Lung (tissue), 11 donors: ENCODE measurements at regions not wholly inside any gene's neighbourhood (a gene's known extent, or its start where the extent isn't known, plus 50 kb on each side); places are given as distances from the start of the nearest gene placed in this dataset.

Source experiments
- ATAC-seq: fragments of 200-7000 bp; cut with Tn5 transposase; one replicate; pipeline ENCODE4 v1.9.1; 2020; ENCODE audit warnings: moderate number of reproducible peaks; ENCODE audit not compliant: insufficient read depth, low FRiP score
- DNase-seq, 3 donors: peaks; one replicate each; pipeline ENCODE4 v3.0.0-alpha.2; 2013 to 2017
- H3K27ac ChIP-seq, 2 donors: one replicate each; pipeline ENCODE4 v1.5.1; 2013; ENCODE audit warnings: mild to moderate bottlenecking in 2 of 2, moderate library complexity in 2 of 2, control low read depth in 1 of 2, inconsistent platforms in 1 of 2, low read depth in 1 of 2, low read length in 1 of 2
- H3K27me3 ChIP-seq, 3 donors: one replicate each; pipeline ENCODE4 v1.5.1; 2013; ENCODE audit warnings: low read length in 2 of 3; ENCODE audit not compliant: control insufficient read depth in 3 of 3, insufficient read depth in 3 of 3
- H3K36me3 ChIP-seq, 4 donors: one replicate each; pipeline ENCODE4 v1.5.1; 2013; ENCODE audit warnings: low read length in 4 of 4, mild to moderate bottlenecking in 1 of 4, moderate library complexity in 1 of 4; ENCODE audit not compliant: control insufficient read depth in 4 of 4, insufficient read depth in 4 of 4
- H3K4me1 ChIP-seq, 5 donors: one replicate each; pipeline ENCODE4 v1.5.1; 2013; ENCODE audit warnings: low read length in 5 of 5, mild to moderate bottlenecking in 2 of 5, moderate library complexity in 1 of 5; ENCODE audit not compliant: control insufficient read depth in 5 of 5, insufficient read depth in 5 of 5
- H3K4me3 ChIP-seq: one replicate; pipeline ENCODE4 v1.5.1; 2013; ENCODE audit warnings: mild to moderate bottlenecking, control low read depth, moderate library complexity
- H3K9ac ChIP-seq, 2 donors: one replicate each; pipeline ENCODE4 v1.5.1; 2013; ENCODE audit warnings: low read length in 2 of 2, control low read depth in 1 of 2; ENCODE audit not compliant: insufficient read depth in 1 of 2
- H3K9me3 ChIP-seq, 4 donors: one replicate each; pipeline ENCODE4 v1.5.1; 2013; ENCODE audit warnings: low read length in 3 of 4, mild to moderate bottlenecking in 1 of 4, moderate library complexity in 1 of 4; ENCODE audit not compliant: control insufficient read depth in 4 of 4, insufficient read depth in 3 of 4
- WGBS, 2 donors: extraction: QIAGEN DNeasy Blood & Tissue Kit; methylation state at CpG; one replicate each; pipeline ENCODE4 v1.1.7; 2013; 5-methylcytosine and 5-hydroxymethylcytosine counted together
- TF ChIP-seq, protein P1 (sequence below): IDR thresholded peaks from 2 replicates; pipeline ENCODE4 v1.5.1; 2012; ENCODE audit warnings: mild to moderate bottlenecking; ENCODE audit errors: control extremely low read depth, extremely low read depth
- donor health status: control.
- donor health status: control.
- donor health status: Bipolar disorder and iron deficiency.
- donor health status: healthy.
- donor health status: DM: yes; HTN: yes; CAD: no.

DNA sequence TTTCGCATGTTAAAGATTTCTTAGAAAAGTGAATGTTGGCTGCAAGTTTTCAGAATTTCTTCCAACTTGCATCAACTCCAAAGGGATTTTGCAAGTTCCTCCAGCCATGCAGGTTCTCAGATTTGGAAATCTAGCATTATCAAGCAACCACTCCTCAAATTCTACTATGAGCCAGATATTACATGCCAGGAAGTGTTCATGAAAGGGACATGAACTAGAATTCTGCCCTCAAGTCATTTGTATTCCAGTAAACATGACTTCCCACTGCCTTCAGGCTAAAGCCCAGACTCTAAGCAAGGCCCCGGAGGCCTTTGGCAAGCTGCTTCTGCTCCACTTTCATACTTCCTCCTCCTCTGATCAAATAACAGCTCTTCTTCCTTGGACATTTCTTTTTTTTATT, 111.3 kb upstream of the PAPPA start:
- Histone ChIP-seq H3K36me3 (no peaks in the 10 kb centered on the region), H3K4me3 (no peak overlapping the region), H3K9ac (no peak overlapping the region), H3K9me3 (no peaks in the 10 kb centered on the region), H3K27ac (no peak overlapping the region), H3K27me3 (no peaks in the 10 kb centered on the region), H3K4me1 (peaks cover 0 to 2% (median 0%) of the 10 kb centered on the region in 5 donors)
- 67 to 81% methylated on average over 2 of the region's 2 CpGs for WGBS, 2 donors
- ATAC-seq (no peak), DNase-seq (peak in 1 of 3 donors; percentile 7)
- TF ChIP-seq, protein P1, sequence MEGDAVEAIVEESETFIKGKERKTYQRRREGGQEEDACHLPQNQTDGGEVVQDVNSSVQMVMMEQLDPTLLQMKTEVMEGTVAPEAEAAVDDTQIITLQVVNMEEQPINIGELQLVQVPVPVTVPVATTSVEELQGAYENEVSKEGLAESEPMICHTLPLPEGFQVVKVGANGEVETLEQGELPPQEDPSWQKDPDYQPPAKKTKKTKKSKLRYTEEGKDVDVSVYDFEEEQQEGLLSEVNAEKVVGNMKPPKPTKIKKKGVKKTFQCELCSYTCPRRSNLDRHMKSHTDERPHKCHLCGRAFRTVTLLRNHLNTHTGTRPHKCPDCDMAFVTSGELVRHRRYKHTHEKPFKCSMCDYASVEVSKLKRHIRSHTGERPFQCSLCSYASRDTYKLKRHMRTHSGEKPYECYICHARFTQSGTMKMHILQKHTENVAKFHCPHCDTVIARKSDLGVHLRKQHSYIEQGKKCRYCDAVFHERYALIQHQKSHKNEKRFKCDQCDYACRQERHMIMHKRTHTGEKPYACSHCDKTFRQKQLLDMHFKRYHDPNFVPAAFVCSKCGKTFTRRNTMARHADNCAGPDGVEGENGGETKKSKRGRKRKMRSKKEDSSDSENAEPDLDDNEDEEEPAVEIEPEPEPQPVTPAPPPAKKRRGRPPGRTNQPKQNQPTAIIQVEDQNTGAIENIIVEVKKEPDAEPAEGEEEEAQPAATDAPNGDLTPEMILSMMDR, result no peak

DNA sequence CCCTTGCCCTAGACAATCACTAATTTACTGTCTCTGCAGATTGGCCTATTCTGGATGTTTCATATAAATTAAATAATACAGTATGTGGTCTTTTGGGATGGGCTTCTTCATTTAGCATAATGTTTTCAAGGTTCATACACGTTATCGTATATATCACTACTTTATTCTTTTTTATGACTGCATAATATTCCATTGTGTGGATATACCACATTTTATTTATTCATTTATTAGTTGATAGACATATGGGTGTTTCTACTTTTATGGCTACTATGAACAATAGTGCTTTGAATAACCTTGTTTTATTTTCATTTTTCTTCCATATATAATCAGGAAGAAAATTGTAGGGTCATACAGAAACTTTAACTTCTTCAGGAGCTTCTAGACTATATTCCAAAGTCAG, 108.5 kb upstream of the PAPPA start:
- TF ChIP-seq, protein P1, result no peak
- 97% methylated on average over 2 of the region's 2 CpGs for WGBS, 2 donors
- ATAC-seq (no peak), DNase-seq (no peak)
- Histone ChIP-seq H3K27me3 (no peaks in the 10 kb centered on the region), H3K9me3 (no peaks in the 10 kb centered on the region), H3K27ac (no peak overlapping the region), H3K4me3 (no peak overlapping the region), H3K4me1 (peaks cover 0 to 2% (median 0%) of the 10 kb centered on the region in 5 donors), H3K9ac (no peak overlapping the region), H3K36me3 (no peaks in the 10 kb centered on the region)

GRCh38 chr9:116048081-116048480, 105.5 kb upstream of the PAPPA start:
- H3K4me3 ChIP-seq, result no peak overlapping the region
- peaks cover 0 to 2% (median 0%) of the 10 kb centered on the region in 5 donors for H3K4me1 ChIP-seq
- DNase-seq (no peak), ATAC-seq (no peak)
- TF ChIP-seq, protein P1, result no peak
- H3K9ac ChIP-seq, result no peak overlapping the region
- no peak overlapping the region for H3K27ac ChIP-seq
- 74 to 80% methylated on average over 2 of the region's 2 CpGs for WGBS, 2 donors
- no peaks in the 10 kb centered on the region for H3K36me3 ChIP-seq
- no peaks in the 10 kb centered on the region for H3K9me3 ChIP-seq
- no peaks in the 10 kb centered on the region for H3K27me3 ChIP-seq

DNA sequence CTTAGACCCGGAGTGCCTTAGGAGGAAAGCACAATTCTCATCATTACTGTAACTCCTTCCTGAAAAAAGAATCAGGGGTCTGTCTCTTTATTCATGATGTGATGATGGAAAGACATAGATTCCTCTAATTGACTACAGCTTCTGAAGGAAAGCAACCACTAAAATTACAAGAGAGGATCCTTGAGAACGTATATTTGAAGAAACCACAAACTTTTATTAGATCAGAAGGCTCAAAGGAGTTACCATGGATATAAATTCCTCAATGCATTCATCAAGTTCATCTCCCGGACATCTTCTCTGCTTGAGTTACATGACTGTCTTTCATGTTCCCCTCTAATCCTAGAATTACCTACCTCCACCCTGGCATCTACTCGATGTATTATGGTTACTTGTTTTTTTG, 104.1 kb upstream of the PAPPA start:
- WGBS, 2 donors, result 83 to 84% methylated on average over 4 of the region's 4 CpGs
- no peak overlapping the region for H3K27ac ChIP-seq

More for the DNA sequence above, 104.1 kb upstream of the PAPPA start:
- Histone ChIP-seq H3K9ac (no peak overlapping the region), H3K4me1 (no peaks in the 10 kb centered on the region), H3K9me3 (no peaks in the 10 kb centered on the region), H3K27me3 (no peaks in the 10 kb centered on the region), H3K4me3 (no peak overlapping the region), H3K36me3 (no peaks in the 10 kb centered on the region)
- no peak for ATAC-seq
- DNase-seq, result no peak
- TF ChIP-seq, protein P1, result no peak
